GM19438 (cell line): ENCODE measurements at regions not wholly inside any gene's neighbourhood (a gene's known extent, or its start where the extent isn't known, plus 50 kb on each side); places are given as distances from the start of the nearest gene placed in this dataset.

Experiments used
- ATAC-seq: cut with Tn5 transposase; IDR thresholded peaks from one replicate; pipeline ENCODE4 v1.9.1; 2021; ENCODE audit warnings: low read depth; ENCODE audit not compliant: unreplicated experiment

GRCh38 chr2:120893811-120894584, 158.3 kb downstream of the GLI2 start:
- ATAC-seq = no peak

- ATAC-seq = no peak
Observed at GRCh38 chr2:120894966-120895365, 159.3 kb downstream of the GLI2 start.

GRCh38 chr2:120896126-120896525, 160.5 kb downstream of the GLI2 start:
- ATAC-seq = no peak

DNA sequence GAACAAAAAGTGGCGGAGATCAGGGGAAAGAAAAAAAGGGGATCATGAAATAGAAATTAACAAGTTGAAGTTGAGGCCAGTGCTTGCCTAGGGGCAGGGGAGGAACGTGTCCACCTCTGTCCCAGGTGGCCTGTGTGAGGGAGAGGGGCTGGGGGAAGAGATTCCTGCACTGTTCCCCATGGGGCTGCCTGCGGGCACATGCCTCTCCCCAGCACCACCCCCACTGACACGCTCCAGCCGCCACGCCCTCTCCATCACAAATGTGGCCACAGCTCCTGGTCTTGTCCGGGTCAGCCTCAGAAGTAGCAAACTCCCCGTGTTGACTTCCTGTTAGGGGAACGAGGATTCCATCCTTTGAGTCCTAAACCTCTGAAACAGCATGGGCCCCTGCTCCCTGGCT, 161.2 kb downstream of the GLI2 start:
- no peak for ATAC-seq

- ATAC-seq = no peak
Observed at GRCh38 chr2:120897399-120897798, 161.7 kb downstream of the GLI2 start.

GRCh38 chr2:120898496-120898895, 162.8 kb downstream of the GLI2 start:
- no peak for ATAC-seq

DNA sequence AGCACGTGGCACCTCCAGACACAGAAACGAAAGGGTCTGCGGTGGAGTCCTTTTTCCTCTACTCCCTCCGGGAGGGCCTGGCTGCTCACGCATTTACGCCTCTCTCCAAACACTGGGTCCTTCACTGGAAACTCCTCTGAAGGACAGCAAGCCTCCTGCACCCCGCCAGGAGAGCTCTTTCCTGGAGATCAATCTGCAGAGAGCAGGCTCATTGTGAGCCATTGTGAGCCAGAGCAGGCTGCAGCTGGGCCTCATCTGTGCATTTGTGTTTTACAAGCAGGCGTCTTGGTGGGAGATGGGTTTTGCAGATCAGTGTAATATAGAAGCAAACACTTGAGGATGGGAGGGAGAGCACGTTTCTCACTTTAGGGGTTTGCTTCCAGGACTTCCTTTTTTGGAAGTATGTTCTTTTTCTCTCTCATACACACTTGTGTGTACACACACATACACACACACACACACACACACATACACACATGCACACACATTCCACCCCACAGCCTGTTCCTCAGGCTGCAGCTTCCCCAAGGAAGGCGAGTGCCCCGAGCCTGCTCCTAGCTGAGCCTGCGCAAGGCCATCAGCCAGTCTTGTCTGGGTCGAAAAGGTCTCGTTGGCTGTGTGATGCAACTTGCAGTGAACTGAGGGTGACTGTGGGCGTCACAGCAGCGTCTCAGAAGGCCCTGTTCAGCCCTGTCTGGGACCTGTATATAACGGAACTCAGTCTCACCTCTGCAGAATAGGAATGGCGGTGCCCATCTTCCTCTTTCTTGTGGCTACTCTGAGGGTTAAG, 163.5 kb downstream of the GLI2 start:
- no peak for ATAC-seq

GRCh38 chr2:120899771-120900170, 164.1 kb downstream of the GLI2 start:
- no peak for ATAC-seq

DNA sequence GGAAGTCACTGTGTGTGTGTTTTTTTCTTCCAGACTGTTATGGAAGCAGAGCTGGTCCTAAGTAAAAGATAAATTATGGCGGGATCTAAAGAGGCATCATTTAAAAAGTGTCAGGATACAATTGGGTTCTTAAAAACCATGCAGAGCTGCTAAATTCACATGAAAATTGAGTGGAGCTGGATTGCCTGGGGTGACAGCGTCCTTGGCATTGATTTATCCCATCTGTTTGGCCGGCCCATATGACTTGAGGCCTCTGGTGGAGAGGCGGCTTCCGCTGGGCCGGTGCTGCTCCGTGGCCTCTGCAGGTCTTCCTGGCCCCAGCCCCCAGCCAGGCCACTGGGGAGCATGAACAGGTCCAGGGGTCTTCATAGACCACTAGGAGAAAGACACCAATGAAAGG, 165.5 kb downstream of the GLI2 start:
- no peak for ATAC-seq

- no peak for ATAC-seq
Observed at GRCh38 chr2:120902592-120902991, 166.9 kb downstream of the GLI2 start.

GRCh38 chr2:120904379-120904778, 168.7 kb downstream of the GLI2 start:
- ATAC-seq = no peak

DNA sequence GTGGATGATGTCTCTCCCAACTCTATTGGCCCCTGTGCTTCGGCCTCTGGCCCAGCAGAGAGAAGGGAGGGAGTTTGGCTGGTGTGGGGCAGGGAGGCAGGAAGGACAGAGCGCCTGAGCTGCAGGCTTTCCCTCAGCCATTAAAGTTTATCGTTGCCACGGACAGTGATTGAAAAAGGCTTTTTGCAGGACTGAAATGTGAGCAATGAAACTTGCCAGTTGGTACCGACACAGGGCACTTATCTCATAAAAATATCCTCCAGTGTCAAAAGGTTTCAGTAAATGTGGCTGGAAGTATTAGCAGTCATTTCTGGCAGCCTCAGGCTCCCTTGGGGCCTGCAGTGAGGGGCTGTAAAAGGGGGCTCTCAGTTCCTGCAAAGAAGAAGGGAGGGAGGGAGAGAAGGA, 169.2 kb downstream of the GLI2 start:
- no peak for ATAC-seq

DNA sequence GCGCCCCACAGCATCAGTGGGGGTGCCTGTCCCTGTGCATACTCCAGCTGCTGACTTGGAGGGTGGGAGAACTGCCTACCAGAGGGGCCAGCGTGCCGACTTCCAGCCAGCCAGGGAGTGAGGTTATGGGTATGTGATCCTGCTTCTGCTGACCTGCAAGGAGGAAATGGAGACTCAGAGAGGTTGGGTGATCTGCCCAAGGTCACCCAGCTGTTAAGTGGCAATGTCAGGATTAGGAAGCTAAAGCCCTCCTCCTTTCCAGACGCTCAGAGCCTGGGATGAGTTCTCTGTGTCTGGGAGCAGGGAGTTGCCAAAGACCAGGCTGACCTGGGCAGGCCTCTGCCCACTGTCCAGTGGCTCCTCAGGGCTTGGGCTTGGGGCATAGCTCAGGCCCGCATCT, 169.6 kb downstream of the GLI2 start:
- no peak for ATAC-seq

- no peak for ATAC-seq
Observed at GRCh38 chr2:120905824-120906571, 170.3 kb downstream of the GLI2 start.

GRCh38 chr2:120906914-120907313, 171.2 kb downstream of the GLI2 start:
- ATAC-seq = no peak

DNA sequence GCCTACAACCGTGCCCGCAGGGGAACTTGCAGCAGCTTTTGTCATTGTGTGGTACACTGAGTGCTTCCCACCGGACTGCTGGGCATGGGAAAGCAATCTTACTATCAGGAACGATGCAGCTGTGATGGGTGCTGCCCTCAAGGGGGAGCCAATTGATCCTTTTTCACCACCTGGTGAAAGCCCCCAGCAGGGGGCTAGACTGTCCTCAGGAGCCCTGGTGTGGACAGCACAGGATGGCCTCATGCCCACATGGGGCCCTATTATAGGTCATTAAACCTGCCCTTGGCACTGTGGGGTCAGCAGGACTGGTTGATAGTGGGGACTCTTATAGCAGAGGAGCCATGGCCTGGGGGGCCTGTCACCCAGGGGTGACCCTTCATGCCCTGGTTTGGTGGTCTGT, 172.2 kb downstream of the GLI2 start:
- no peak for ATAC-seq

DNA sequence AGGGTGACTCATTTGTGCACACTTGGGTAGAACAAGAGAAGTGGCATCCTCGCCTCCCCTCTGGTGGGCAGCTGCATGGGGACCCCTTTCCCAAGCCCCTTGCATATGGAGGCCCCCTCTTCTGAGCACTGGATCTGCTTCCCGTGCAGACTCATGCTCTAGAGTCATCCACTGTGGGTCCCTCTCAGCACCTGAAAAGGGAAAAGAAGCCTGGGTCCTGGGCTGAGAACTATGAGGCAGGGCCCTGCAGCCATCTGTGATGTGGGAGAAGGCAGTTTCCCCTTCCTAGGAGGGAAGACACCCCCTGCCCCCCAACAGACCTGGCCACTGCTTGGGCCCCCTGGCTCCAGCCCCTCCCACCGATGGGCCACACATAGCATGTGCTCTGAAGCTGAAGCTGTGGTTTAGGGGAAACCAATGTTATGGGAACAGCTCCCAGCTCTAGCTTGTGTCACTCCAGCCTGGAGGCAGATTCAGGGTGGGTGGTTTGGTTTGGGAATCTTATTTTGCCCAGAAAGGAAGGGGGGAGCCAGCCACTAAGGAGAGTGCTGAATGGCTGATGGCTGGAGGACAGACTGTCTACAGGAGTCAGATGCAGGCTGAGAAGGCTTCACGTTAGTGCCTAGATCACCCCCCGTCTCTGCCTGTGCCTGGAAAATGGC, 172.8 kb downstream of the GLI2 start:
- ATAC-seq = no peak

GRCh38 chr2:120909102-120909501, 173.4 kb downstream of the GLI2 start:
- ATAC-seq = no peak

DNA sequence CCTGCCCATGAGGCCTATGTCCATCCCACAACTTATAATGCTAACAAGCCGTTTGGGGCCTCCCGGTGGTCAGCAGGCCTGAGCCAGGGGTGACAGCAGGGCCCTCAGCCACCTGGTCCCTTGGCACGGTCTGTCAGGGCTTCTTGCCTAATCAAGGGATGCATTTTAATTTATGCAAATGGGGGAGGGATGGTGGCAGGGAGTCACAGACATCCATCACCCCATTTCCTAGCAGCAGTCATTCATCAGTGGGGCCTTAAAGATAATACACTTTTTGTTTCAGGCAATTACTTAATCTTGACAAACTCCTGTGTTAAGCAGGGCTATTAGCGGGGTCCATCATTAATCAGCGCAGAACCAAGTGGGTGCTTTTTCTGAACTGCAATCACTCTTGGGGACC, 174.5 kb downstream of the GLI2 start:
- ATAC-seq = no peak

- no peak for ATAC-seq
Observed at GRCh38 chr2:120910956-120911951, 175.6 kb downstream of the GLI2 start.
